Jurkat, Clone E6-1 (cell line): ENCODE measurements at regions not wholly inside any gene's neighbourhood (a gene's known extent, or its start where the extent isn't known, plus 50 kb on each side); places are given as distances from the start of the nearest gene placed in this dataset.
A peak's percentile ranks its signal among the peaks of the same experiment; 100 is the strongest.

Experiments
- DNase-seq: peaks from one replicate; pipeline ENCODE4 v3.0.0-alpha.2; 2011; ENCODE audit warnings: low read depth, low spot score
- H3K4me3 ChIP-seq: 2 replicates; pipeline ENCODE4 v1.5.1; 2011; ENCODE audit warnings: mild to moderate bottlenecking, low read length, control low read depth, moderate library complexity

DNA sequence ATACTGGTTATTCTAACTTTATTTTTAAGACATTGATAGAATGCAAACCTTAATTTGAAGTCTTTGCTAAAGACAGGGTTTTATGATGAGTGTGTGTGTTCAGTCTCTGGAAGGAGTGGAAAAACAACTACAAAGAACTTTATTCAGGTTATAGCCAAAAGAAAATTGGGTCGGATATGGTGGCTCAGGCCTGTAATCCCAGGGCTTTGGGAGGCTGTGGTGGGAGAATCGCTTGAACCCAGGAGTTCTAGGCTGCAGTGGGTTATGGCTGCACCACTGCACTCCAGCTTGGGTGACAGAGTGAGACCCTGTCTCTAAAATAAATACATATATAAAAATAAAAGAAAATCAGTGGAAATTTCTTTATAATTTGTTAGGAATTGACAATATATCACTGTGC, 581.5 kb upstream of the CA10 start:
- H3K4me3 ChIP-seq = no peak overlapping the region
- DNase-seq = no peak

DNA sequence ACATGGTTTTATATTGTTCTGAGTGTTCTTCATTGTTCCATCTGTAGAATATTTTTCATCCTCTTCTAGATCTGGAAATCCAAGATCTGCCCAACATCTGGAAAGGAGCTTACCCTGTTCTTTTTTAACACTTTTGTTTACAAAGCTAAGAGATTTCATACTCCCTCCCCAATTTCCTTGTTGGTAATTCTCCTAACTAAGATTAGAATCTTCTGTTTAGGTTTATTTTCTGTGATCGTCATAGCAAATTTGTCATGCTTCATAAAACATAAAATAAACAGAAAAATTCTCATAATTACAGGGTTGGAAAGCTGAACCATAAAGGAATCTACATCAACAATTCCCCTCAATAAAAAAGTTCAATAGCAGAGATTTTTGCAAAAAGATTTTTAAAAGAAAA, 580.3 kb upstream of the CA10 start:
- H3K4me3 ChIP-seq = no peak overlapping the region
- DNase-seq = no peak

DNA sequence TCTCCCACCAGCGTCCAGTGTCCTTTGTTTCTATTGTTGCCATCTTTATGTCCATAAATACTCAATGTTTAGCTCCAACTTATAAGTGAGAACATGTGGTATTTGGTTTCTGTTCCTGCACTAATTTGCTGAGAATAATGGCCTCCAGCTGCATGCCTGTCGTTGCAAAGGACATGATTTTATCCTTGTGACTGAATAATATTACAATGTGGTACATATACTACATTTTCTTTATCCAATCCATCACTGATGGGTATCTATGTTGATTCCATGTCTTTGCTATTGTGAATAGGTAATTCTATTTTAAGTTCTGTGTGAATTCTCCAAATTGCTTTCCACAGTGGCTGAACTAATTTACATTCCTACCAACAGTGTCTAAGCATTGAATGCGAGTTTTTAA, 578.6 kb upstream of the CA10 start:
- DNase-seq = no peak
- no peak overlapping the region for H3K4me3 ChIP-seq

DNA sequence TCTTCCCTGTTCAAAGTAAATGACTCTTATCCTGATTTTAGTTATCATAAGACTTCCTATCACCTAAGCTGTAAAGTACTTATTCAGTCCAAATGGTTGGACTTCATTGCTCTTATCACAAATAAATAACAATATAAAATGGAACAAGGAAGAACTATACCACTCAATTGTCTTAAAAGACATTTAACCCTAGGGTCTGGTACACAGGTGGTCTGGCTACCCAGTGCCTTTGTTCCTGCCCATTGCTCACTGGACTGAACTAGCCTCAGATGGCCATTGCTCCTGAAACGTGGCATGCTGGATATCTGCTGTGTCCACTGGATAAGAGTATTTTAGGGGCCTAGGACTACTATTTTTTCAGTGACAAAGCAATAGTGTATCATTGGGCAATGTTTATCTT, 574.3 kb upstream of the CA10 start:
- no peak for DNase-seq
- H3K4me3 ChIP-seq = no peak overlapping the region

DNA sequence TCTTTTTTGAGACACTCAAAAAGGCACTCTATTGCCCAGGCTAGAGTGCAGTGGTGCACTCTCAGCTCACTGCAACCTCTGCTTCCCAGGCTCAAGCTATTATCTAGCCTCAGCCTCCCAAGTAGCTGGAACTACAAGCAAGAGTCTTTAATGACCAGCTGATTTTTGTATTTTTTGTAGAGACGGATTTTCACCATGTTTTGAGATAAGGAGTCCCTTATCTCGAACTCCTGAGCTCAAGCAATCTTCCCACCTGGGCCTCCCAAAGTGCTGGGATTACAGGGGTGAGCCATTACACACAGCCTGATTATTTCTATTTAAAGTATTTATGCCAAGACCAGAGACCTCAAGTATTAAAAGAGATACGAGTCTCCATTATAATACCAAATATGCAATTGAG, 566.1 kb upstream of the CA10 start:
- DNase-seq = no peak
- H3K4me3 ChIP-seq = no peak overlapping the region

DNA sequence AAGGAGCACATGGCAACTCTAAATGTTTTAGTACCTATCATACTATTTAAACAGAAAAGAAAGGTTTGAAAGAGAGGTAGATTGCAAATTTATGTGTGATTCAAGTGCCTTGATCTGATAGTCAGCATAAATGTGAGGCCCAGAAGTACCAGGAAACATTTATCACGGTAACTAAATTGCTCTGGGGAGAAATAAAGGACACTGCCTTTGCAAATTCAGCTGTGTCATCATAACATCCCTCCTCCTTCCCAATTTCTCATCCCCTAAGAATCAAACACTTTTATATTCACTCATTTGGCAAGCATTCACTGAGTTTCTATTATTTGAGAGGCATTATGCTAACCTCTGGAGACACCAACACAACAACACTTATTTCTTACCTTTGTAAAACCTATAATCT, 563.4 kb upstream of the CA10 start:
- DNase-seq = no peak
- H3K4me3 ChIP-seq = no peak overlapping the region

DNA sequence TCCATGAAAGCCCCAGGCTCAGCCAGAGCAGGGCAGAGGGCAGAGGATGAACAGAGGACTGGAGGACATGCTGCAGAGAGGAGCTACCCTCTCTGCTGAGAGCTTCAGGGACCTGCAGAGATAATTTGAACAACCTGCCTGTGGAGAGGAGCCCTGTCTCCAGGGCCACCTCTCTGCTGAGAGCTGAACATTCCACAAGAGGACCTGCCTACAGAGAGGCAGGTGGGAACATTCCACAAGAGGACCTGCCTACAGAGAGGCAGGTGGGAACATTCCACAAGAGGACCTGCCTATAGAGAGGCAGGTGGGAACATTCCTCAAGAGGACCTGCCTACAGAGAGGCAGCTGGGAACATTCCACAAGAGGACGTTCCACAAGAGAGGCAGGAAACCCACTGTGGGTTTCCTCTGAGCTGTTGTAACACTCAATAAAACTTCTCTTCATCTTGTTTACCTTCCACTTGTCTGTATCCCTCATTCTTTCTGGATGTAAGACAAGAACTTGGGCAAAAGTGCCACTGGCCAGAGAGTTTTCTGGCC, 551.9 kb upstream of the CA10 start:
- DNase-seq = no peak
- no peak overlapping the region for H3K4me3 ChIP-seq

DNA sequence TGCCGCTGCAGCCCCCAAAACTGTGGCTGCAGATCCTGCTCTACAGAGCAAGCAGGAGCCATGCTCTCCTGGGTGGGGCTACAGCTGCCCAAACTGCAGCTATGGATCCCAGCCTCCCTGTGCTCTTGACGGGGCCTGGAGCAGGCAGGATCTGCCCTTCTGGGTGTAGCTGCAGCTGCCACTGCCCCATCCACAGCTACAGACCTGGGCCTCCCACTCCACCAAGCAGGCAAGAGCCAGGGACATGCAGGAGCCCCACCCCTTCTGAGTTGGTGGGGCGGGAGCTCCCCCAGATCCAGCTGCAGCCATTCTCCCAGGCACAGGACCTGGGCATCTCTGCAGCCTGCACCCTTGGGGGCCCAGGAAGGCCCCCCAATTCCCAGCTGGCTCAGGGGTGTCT, 551.2 kb upstream of the CA10 start:
- no peak overlapping the region for H3K4me3 ChIP-seq
- no peak for DNase-seq

DNA sequence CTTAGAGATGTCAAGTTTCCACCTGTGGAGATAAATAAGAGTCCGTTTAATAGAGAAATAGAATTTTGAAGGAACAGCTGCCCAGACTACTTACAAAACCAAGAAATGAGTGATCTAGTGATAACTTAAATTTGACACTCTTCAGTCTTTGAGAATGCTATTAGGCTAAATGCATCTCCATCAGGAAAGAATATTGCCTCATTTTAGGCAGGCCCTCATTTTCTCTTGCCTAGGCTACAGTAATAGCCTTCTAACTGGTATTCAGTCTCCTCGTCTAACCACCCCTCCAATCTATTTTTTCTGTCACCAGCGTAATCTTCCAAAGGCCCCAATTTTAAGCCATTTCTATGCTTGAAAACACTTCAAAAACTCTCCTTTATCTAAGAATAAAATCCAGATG, 537.8 kb upstream of the CA10 start:
- no peak for DNase-seq
- no peak overlapping the region for H3K4me3 ChIP-seq

DNA sequence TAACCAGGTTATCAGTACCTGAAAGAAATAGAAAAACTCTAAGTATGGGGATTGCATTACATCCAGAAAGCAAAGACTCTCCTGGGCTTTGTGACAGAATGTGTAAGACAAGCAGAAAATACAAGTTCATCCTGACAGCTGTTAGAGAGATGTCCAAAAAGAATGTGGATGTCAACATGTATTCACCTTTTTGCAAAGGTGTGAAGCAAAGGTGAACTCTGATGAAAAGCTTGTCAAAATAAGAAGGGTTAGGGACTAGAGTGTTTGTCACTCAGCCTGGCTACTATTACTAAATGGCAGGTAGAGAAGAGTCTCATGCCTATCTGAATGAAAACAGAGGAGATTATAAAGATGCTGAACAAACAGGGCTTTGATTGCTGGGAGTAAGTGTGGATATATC, 527.6 kb upstream of the CA10 start:
- no peak overlapping the region for H3K4me3 ChIP-seq
- no peak for DNase-seq

DNA sequence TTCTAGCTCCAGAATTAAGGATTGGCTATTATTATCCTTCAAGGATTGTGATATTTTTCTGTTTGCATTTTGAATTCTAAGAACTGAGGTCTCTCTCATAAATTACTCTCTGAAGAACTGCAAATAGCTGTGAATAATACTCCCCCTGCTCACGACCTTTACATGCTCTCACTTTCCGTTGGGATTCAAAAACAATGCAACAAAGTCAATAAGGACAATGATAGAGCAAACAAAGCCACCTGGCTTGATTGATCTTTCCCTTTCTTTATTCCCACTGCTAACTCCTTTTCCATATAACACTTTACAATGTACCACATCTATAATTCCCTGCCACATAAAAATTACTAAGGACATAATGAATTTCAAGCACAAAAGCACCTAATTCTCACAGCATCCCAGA, 523.0 kb upstream of the CA10 start:
- no peak for DNase-seq
- no peak overlapping the region for H3K4me3 ChIP-seq

DNA sequence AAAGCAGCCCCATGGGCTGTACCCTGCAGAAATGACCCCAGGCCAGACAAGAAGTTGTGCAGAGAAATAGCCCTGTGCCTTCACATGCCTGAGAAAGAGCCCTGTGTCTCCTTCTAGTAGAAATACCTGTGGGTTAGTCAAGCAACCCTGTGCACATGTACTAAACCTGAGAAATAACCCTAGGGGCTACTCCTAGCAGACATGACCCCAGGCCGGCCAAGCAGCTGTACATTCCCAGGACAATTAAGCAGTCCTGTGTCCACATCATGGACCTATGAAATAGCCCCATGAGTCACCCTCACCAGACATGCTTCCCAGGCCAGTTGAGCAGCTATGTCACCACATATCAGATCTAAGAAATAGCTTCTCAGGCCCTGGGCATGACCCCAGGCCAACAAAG, 519.7 kb upstream of the CA10 start:
- no peak overlapping the region for H3K4me3 ChIP-seq
- no peak for DNase-seq

DNA sequence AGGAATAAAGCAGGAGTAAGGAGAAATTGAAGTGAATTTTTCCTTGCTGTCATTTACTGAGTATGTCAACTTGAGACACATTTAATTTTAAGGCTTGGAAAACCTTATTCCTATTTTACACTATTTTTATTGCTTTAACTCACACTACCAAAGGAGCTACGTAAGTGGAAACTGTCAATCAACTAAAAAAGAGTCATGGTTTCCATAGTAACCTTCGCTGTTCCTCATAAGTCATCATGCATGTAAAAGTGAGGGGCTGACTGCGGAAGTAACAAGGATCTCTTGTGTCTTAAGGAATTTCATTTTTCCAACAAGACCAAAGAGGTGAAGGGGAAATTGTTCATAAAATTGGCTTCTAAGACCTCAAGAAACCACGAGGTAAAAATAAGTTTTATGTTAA, 516.2 kb upstream of the CA10 start:
- H3K4me3 ChIP-seq = no peak overlapping the region
- DNase-seq = no peak

DNA sequence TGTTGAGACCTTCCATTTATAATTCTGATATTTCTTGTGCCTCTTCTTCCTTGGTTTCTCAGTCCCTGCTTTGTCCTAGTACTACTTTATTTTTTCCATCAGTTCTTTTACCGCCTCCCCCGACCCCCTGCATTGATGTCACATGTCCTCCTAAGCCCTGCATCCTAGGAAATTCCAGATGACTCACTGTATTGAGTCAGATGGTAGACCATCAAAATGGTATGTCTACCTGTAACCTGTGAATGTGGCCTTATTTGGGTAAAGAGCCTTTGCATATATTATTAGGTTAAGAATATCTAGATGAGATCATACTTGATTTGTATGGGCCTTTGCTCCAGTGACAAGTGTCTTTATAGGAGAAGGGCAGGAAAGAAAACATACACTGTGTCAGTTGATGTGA, 515.3 kb upstream of the CA10 start:
- no peak overlapping the region for H3K4me3 ChIP-seq
- no peak for DNase-seq

DNA sequence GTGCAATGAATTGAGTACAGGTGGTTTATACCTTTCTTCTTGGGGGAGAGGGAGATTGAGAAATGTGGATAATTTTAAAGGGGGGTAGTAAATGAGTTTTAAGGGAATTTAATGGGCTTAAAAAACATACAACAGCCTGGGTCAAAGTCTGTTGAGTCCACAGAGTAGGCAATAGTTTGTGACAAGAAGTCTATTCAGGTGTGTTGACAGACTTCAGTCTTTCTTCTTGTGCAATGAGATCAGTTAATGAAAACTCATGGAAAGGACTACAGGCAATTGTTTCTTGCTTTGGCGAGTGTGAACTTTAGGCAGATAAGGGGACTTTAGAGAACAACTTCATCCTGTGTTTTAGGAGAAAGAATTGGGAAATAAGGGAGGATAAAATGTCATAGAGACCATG, 507.8 kb upstream of the CA10 start:
- DNase-seq = no peak
- no peak overlapping the region for H3K4me3 ChIP-seq

DNA sequence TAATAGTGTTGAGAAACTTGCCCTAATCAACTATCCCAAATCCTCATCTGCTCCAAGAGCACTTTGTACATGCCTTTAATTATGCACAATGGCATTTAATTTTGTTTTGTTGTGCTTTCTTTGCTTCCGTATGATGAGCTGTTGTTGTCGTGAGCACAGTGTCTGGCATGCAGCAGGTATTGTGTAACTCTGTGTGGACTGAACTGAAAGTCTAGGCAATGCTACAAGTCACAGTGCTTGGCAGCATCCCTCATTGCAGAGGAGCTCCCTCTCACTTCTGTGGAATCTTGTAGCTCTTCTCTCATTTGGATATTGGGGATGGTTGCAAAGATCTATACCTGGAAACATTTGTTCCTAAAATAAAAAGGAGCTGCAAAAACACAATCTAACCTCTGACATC, 502.2 kb upstream of the CA10 start:
- no peak for DNase-seq
- no peak overlapping the region for H3K4me3 ChIP-seq

DNA sequence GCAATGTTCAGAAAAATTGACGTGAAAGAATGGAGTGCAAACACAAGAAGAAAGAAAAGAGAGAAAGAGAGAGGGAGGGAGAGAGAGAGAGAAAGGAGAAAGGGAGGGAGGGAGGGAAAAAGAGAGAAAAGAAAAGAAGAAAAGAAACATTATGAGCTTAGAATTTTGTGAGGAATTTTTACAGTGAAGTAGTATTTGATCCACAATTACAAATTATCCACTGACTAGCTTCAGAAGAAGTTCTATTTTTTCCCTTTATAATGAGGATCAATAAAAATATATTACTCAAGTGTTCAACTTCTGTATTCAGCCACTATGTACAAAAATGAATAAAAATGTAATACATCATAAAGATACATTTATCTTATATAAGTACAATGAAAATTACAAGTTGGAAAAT, 494.5 kb upstream of the CA10 start:
- H3K4me3 ChIP-seq = no peak overlapping the region
- DNase-seq = no peak

DNA sequence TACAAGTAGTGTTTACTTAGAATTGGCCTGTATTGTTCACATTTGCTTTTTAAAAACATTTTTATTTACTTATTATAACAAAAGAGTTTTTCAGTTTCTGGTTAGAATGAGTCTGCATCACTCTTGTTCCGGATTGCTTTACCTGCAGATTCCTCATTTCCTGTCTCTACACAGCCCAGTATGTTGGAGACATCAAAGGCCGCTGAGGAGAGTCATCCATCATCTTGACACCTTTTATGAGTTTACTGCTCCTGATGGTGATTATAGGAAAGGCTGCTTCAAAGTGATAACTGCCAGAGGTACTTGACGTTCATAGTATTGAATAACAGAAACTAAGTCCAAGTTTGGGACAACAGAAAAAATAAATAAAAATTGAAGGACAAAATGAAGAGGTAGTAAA, 490.5 kb upstream of the CA10 start:
- no peak overlapping the region for H3K4me3 ChIP-seq
- peak; percentile 50 for DNase-seq

DNA sequence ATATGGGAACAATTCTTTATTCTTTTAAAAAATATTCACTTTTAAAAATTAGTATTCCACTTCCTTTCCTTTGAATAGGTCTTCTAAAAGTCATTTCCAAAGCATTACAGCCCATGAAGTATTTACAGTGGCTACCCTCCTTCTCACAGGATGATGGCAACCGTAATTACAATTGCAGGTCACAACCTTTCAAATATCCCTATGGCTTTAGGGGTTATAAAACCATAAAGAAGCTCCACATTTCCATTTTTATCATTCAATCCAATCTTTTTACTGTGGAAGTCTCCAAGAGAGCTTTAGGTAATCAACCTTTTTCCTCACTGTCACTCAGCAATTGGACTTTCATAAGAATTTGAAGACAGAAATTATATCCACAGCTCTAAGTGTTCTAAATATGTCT, 488.9 kb upstream of the CA10 start:
- H3K4me3 ChIP-seq = no peak overlapping the region
- DNase-seq = no peak

DNA sequence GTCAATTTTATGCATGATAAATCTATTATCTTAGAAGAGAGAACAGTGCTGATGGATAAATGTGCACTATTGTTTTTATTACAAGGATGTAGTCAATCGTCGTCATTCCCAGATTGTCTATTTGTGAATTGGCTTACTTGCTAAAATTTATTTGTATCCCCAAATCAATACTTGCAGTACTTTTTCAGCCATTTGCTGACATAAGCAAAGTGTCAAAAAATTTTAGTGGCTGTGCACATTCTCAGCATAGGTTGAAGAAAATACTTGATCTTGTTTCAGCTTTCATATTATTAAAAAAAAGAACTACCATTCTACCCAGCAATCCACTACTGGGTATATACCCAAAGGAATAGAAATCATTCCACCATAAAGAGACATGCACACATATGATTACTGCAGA, 477.9 kb upstream of the CA10 start:
- H3K4me3 ChIP-seq = no peak overlapping the region
- no peak for DNase-seq

DNA sequence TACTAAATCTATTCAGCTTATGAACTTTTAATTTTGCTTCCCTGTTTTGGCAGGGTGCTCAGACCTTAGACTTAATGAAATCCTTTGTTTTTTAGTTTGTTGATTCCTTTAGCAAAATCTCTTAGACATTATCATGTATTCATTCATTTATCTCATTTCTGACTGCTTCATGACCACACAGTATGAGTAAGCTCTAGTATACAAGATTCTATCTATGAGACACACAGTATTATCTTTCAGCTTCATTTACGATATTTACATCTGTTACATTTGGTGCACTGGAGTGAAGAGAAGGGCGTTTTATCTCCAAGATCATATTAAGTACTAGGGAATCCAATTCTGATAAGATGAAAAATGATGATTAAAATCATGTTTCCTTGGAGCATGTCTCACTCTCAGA, 448.1 kb upstream of the CA10 start:
- no peak for DNase-seq
- no peak overlapping the region for H3K4me3 ChIP-seq

DNA sequence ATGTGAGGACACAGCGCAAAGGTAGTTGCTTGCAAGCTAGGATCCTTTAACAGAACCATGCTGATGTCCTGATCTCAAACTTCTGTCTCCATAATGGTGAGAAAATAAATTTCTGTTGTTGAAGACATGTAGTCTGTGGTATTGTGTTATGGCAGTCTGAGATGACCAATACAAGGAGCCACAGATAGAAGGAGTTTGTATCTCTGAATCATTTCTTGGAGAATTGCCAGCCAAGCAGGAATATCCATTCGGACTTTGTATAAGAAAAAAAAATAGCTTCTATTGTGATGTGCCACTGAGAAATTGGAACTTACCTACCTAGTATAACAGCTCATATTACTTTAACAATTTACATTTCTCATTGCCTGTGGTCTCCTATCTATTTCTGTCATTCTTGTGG, 447.6 kb upstream of the CA10 start:
- no peak for DNase-seq
- H3K4me3 ChIP-seq = no peak overlapping the region
